GM23338 (cell line): ENCODE measurements at regions not wholly inside any gene's neighbourhood (a gene's known extent, or its start where the extent isn't known, plus 50 kb on each side); places are given as distances from the start of the nearest gene placed in this dataset.
A peak's percentile ranks its signal among the peaks of the same experiment; 100 is the strongest.

ENCODE experiments used
- ATAC-seq: fragments of 200-7000 bp; cut with Tn5 transposase; 3 replicates; pipeline ENCODE4 v1.9.1; 2020
- DNase-seq: peaks from one replicate; pipeline ENCODE4 v3.0.0-alpha.2; 2015; ENCODE audit warnings: low spot score
- H2AFZ ChIP-seq: fragments of 200-600 bp; sonication (generic); 2 replicates; pipeline ENCODE4 v1.8.0; 2016; ENCODE audit warnings: antibody characterized with exemption, mild to moderate bottlenecking, moderate library complexity
- H3F3A ChIP-seq: fragments of 200-600 bp; sonication (generic); replicated peaks from 2 replicates; pipeline ENCODE4 v1.8.0; 2017; ENCODE audit warnings: antibody characterized with exemption, mixed run types, low read depth
- H3K27ac ChIP-seq: fragments of 200-600 bp; sonication (generic); 2 replicates; pipeline ENCODE4 v1.6.1; 2016; ENCODE audit warnings: low read depth
- H3K27me3 ChIP-seq: fragments of 200-600 bp; sonication (generic); 2 replicates; pipeline ENCODE4 v1.8.0; 2016; ENCODE audit warnings: mild to moderate bottlenecking, mixed run types, moderate library complexity; ENCODE audit not compliant: insufficient read depth
- H3K36me3 ChIP-seq: fragments of 200-600 bp; sonication (generic); 2 replicates; pipeline ENCODE4 v1.8.0; 2016; ENCODE audit warnings: mild to moderate bottlenecking; ENCODE audit not compliant: insufficient read depth
- H3K4me1 ChIP-seq: fragments of 200-600 bp; sonication (generic); 2 replicates; pipeline ENCODE4 v1.8.0; 2016; ENCODE audit warnings: mild to moderate bottlenecking, moderate library complexity; ENCODE audit not compliant: insufficient read depth
- H3K4me2 ChIP-seq: fragments of 200-600 bp; sonication (generic); 2 replicates; pipeline ENCODE4 v1.7.1; 2017; ENCODE audit warnings: mixed run types
- H3K4me3 ChIP-seq: fragments of 200-600 bp; sonication (generic); 2 replicates; pipeline ENCODE4 v1.6.1; 2016; ENCODE audit warnings: mixed run types
- H3K79me2 ChIP-seq: fragments of 200-600 bp; sonication (generic); replicated peaks from 2 replicates; pipeline ENCODE4 v1.8.0; 2017; ENCODE audit warnings: mild to moderate bottlenecking; ENCODE audit not compliant: insufficient read depth
- H3K9me2 ChIP-seq: fragments of 200-600 bp; sonication (generic); 2 replicates; pipeline ENCODE4 v1.8.0; 2017; ENCODE audit not compliant: insufficient read depth
- H4K20me1 ChIP-seq: fragments of 200-600 bp; sonication (generic); replicated peaks from 2 replicates; pipeline ENCODE4 v1.8.0; 2017; ENCODE audit warnings: mild to moderate bottlenecking; ENCODE audit not compliant: insufficient read depth
- H3K27ac Mint-ChIP-seq: 2 replicates; pipeline ENCODE4 v1.8.0; 2020; ENCODE audit warnings: inconsistent platforms, mild to moderate bottlenecking, moderate library complexity, mixed read lengths
- H3K27me3 Mint-ChIP-seq: 3 replicates; pipeline ENCODE4 v1.8.0; 2022; ENCODE audit warnings: low read depth, mild to moderate bottlenecking, moderate library complexity, mixed read lengths, inconsistent platforms; ENCODE audit not compliant: insufficient read depth, poor library complexity
- H3K36me3 Mint-ChIP-seq: 3 replicates; pipeline ENCODE4 v1.8.0; 2021; ENCODE audit warnings: low read depth, mild to moderate bottlenecking, inconsistent platforms, moderate library complexity, mixed read lengths
- H3K4me1 Mint-ChIP-seq: 3 replicates; pipeline ENCODE4 v1.8.0; 2020; ENCODE audit warnings: mild to moderate bottlenecking, inconsistent platforms, mixed read lengths
- H3K4me3 Mint-ChIP-seq: 3 replicates; pipeline ENCODE4 v1.8.0; 2021; ENCODE audit warnings: moderate library complexity, mild to moderate bottlenecking, inconsistent platforms, mixed read lengths
- H3K9me3 Mint-ChIP-seq: 3 replicates; pipeline ENCODE4 v1.8.0; 2020; ENCODE audit warnings: moderate library complexity, mild to moderate bottlenecking, inconsistent platforms, mixed read lengths
- CREB1 ChIP-seq: fragments of 250-450 bp; sonication (Bioruptor Pico); IDR thresholded peaks from 2 replicates; pipeline ENCODE4 v1.5.0; 2020; ENCODE audit warnings: low read depth, mild to moderate bottlenecking, moderate library complexity
- EZH2 ChIP-seq: fragments of 200-600 bp; sonication (generic); IDR thresholded peaks from one replicate; pipeline ENCODE4 v1.8.0; 2017; ENCODE audit warnings: antibody characterized with exemption, mild to moderate bottlenecking, low read depth; ENCODE audit not compliant: unreplicated experiment
- EZH2phosphoT487 ChIP-seq: fragments of 200-600 bp; sonication (generic); IDR thresholded peaks from one replicate; pipeline ENCODE4 v1.8.1; 2018; ENCODE audit warnings: antibody characterized with exemption; ENCODE audit not compliant: unreplicated experiment
- JUNB ChIP-seq: IDR thresholded peaks from one replicate; pipeline ENCODE4 v1.6.1; 2016; ENCODE audit warnings: antibody characterized with exemption; ENCODE audit not compliant: unreplicated experiment
- NANOG ChIP-seq: IDR thresholded peaks from 2 replicates; pipeline ENCODE4 v1.6.1; 2016; ENCODE audit warnings: antibody characterized with exemption, borderline replicate concordance
- STAT1 ChIP-seq: IDR thresholded peaks from one replicate; pipeline ENCODE4 v1.6.1; 2016; ENCODE audit warnings: antibody characterized with exemption; ENCODE audit not compliant: unreplicated experiment
- ZNF114 ChIP-seq: fragments of 250-450 bp; sonication (Bioruptor Pico); IDR thresholded peaks from 2 replicates; pipeline ENCODE4 v1.5.0; 2020; ENCODE audit warnings: mild to moderate bottlenecking, moderate library complexity
- ZNF331 ChIP-seq: fragments of 250-450 bp; sonication (Bioruptor Pico); IDR thresholded peaks from 2 replicates; pipeline ENCODE4 v1.5.0; 2020; ENCODE audit warnings: low read depth, mild to moderate bottlenecking, moderate library complexity
- TF ChIP-seq, protein P1 (sequence below): IDR thresholded peaks from 2 replicates; pipeline ENCODE4 v1.6.1; 2016; ENCODE audit warnings: antibody characterized with exemption
- TF ChIP-seq, protein P2 (sequence below), 2 experiments: fragments of 200-600 bp in 1 of 2; sonication (generic) in 1 of 2; conservative IDR thresholded peaks; 2 replicates each; pipeline versions ENCODE4 v1.5.1 to v1.6.1; 2016 to 2017; ENCODE audit warnings: antibody characterized with exemption in 2 of 2, low read depth in 2 of 2, mild to moderate bottlenecking in 2 of 2, moderate library complexity in 1 of 2

GRCh38 chr14:61925732-61926435, 163.7 kb downstream of the SNAPC1 start (continued):
- TF ChIP-seq, protein P1, sequence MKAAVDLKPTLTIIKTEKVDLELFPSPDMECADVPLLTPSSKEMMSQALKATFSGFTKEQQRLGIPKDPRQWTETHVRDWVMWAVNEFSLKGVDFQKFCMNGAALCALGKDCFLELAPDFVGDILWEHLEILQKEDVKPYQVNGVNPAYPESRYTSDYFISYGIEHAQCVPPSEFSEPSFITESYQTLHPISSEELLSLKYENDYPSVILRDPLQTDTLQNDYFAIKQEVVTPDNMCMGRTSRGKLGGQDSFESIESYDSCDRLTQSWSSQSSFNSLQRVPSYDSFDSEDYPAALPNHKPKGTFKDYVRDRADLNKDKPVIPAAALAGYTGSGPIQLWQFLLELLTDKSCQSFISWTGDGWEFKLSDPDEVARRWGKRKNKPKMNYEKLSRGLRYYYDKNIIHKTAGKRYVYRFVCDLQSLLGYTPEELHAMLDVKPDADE: no peak
- TF ChIP-seq NANOG (no peak), STAT1 (no peak), JUNB (no peak), ZNF331 (CRISPR knock-in tag) (no peak)
- TF ChIP-seq, protein P2, sequence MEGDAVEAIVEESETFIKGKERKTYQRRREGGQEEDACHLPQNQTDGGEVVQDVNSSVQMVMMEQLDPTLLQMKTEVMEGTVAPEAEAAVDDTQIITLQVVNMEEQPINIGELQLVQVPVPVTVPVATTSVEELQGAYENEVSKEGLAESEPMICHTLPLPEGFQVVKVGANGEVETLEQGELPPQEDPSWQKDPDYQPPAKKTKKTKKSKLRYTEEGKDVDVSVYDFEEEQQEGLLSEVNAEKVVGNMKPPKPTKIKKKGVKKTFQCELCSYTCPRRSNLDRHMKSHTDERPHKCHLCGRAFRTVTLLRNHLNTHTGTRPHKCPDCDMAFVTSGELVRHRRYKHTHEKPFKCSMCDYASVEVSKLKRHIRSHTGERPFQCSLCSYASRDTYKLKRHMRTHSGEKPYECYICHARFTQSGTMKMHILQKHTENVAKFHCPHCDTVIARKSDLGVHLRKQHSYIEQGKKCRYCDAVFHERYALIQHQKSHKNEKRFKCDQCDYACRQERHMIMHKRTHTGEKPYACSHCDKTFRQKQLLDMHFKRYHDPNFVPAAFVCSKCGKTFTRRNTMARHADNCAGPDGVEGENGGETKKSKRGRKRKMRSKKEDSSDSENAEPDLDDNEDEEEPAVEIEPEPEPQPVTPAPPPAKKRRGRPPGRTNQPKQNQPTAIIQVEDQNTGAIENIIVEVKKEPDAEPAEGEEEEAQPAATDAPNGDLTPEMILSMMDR (conservative IDR thresholded peaks at IDR 0.05; ENCODE audit: low read depth in 2 of 2): no peak

DNA sequence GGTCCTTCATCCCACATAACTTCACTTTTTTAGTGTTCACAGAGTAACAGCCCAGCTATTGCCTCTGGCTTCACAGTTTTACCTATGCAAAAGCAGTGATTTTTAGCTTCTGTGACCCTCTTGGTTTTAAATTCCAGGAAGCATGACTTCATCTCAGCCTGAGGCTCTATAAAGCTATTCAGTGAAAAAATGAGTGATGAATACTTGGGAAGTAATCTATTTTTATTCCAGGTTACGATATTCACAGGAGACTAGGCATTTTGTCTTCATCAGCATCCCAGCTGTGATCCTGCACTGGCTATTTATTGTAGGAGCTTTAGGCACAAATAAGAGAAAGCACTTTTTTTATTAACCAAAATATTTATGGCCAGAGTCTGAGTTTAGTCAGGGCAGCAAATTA, 164.8 kb downstream of the SNAPC1 start:
- Mint-ChIP-seq H3K9me3 (no peaks in the 10 kb centered on the region), H3K4me3 (no peak overlapping the region), H3K27me3 (no peaks in the 10 kb centered on the region), H3K4me1 (peaks cover 54% of the 10 kb centered on the region), H3K27ac (no peak overlapping the region), H3K36me3 (no peaks in the 10 kb centered on the region)
- DNase-seq (no peak), ATAC-seq (no peak)
- Histone ChIP-seq H3K4me2 (no peak overlapping the region), H3F3A (no peaks in the 10 kb centered on the region), H3K4me1 (peaks cover 41% of the 10 kb centered on the region), H2AFZ (no peak overlapping the region), H3K36me3 (no peaks in the 10 kb centered on the region), H3K79me2 (no peaks in the 10 kb centered on the region), H3K9me2 (no peaks in the 10 kb centered on the region; the same call in 1 of the 2 replicates), H3K27me3 (no peaks in the 10 kb centered on the region), H3K4me3 (no peak overlapping the region), H4K20me1 (no peaks in the 10 kb centered on the region), H3K27ac (no peak overlapping the region)
- TF ChIP-seq NANOG (no peak), EZH2phosphoT487 (no peak), ZNF114 (CRISPR knock-in tag) (no peak), JUNB (no peak), ZNF331 (CRISPR knock-in tag) (no peak)

- no peak overlapping the region for H3K4me3 ChIP-seq
- no peaks in the 10 kb centered on the region for H3F3A ChIP-seq
- Mint-ChIP-seq H3K9me3 (no peaks in the 10 kb centered on the region), H3K4me1 (peaks cover 58% of the 10 kb centered on the region), H3K36me3 (no peaks in the 10 kb centered on the region), H3K27me3 (no peaks in the 10 kb centered on the region), H3K4me3 (no peak overlapping the region), H3K27ac (no peak overlapping the region)
- H3K27me3 ChIP-seq: no peaks in the 10 kb centered on the region
- peaks cover 41% of the 10 kb centered on the region for H3K4me1 ChIP-seq
- H3K36me3 ChIP-seq: no peaks in the 10 kb centered on the region
- no peak overlapping the region for H3K27ac ChIP-seq
- no peaks in the 10 kb centered on the region for H4K20me1 ChIP-seq
- ATAC-seq (peak; percentile 48), DNase-seq (peak; percentile 53)
- no peaks in the 10 kb centered on the region for H3K79me2 ChIP-seq
- H3K4me2 ChIP-seq: no peak overlapping the region
- no peaks in the 10 kb centered on the region; the same call in 1 of the 2 replicates for H3K9me2 ChIP-seq
- H2AFZ ChIP-seq: no peak overlapping the region
- TF ChIP-seq, protein P1: no peak
- TF ChIP-seq STAT1 (no peak), EZH2phosphoT487 (no peak), CREB1 (CRISPR knock-in tag) (no peak), EZH2 (no peak)
Observed at GRCh38 chr14:61927520-61927919, 165.3 kb downstream of the SNAPC1 start.
